GM21529 (cell line): ENCODE measurements at regions not wholly inside any gene's neighbourhood (a gene's known extent, or its start where the extent isn't known, plus 50 kb on each side); places are given as distances from the start of the nearest gene placed in this dataset.
A peak's percentile ranks its signal among the peaks of the same experiment; 100 is the strongest.
"Not testable (repeated sequence)": the region's sequence is repeated elsewhere in the genome, so short reads cannot be mapped to it uniquely, and the experiment has no call there.

ENCODE experiments used
- ATAC-seq: cut with Tn5 transposase; IDR thresholded peaks from one replicate; pipeline ENCODE4 v1.9.1; 2021; ENCODE audit not compliant: unreplicated experiment

DNA sequence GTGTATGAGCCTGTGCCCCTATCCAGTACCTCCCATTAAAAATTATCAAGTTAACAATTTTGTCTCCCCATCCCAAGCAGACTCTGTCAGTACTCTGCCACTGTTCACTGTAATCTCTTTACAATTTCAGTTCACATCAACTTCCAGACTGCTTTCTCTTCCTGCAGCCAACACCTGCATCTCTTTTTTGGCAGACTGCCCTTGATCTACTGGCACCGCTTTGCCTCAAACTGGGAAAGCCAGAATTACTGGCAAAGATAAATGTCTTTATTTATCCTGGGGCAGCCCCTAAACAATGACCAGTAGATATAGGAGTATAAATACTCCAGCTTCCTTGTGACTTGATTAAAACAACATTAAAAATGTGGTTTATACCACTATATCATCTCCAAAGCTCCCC, 494.1 kb downstream of the ZNF385D start:
- ATAC-seq, result no peak

DNA sequence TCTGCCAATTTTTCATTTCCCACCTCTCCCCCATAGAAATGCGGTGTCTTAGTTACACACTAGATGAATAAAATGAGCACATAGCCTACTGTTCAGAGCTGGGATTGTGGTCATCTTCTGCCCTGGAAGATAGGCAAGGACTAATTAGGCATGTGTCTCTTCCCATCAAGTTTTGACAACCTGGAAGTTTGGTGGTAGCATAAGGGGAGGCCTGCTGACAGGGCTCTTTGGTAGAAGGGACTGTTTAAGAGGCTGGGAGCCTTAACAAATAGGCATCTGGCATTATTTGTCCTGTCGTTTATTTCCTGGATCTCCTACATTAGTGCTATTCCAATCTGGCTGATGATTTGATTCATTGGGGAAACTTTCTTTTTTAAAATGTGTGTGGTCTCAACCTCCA, 512.3 kb downstream of the ZNF385D start:
- no peak for ATAC-seq

DNA sequence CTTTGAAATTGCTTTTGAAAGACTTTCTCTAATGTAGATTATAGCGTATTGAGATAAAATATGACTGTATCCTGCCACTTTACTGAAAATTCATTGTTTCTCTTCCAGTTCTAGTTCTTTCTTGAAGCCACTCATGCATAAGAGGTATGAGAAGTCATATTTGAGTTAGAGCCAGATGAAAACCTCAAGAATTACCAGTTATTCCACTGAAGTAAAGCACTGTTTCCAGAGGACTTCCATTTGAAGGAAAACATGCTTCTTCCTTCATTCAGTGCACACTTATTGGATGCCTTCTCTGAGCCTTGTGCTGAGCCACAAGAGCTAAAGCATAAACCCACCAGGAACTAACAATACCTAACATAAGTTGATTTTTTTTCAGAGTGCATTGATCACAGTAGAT, 513.4 kb downstream of the ZNF385D start:
- ATAC-seq, result no peak

DNA sequence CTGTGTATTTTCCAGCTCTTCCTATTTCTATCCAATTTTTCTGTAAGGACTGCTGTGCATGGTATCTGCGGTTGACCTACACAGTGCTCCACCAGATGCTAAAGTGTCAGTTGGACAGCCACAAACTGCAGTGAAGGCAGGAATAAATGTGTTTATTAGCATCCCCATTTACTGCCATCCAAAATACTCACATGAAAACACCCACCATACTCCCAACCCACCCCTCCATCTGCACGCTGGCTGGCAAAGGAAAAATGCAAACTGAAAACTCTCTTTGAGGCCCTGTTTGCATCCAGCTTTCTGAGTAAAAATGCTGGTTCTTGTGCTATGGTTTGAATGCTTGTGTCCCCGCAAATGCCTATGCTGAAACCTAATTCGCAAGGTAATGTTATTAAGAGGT, 515.5 kb downstream of the ZNF385D start:
- ATAC-seq, result no peak

DNA sequence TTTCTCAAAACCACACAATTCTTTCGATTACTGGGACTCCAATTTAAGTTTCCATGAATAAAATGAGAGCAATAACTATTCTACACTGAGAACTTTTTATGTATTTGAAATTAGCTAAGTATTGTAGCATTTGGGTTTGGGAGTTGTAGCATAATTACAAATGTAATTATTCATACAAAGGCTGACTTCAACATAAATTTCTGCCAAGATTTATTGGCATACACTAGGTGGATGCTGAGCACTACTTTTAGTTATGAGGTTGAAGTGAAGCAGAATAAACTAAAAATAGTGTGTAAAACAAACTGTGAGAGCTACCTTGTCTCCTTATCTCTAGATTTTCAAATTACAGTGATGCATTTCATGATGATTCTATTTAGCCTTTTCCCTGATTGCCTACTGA, 516.1 kb downstream of the ZNF385D start:
- no peak for ATAC-seq

DNA sequence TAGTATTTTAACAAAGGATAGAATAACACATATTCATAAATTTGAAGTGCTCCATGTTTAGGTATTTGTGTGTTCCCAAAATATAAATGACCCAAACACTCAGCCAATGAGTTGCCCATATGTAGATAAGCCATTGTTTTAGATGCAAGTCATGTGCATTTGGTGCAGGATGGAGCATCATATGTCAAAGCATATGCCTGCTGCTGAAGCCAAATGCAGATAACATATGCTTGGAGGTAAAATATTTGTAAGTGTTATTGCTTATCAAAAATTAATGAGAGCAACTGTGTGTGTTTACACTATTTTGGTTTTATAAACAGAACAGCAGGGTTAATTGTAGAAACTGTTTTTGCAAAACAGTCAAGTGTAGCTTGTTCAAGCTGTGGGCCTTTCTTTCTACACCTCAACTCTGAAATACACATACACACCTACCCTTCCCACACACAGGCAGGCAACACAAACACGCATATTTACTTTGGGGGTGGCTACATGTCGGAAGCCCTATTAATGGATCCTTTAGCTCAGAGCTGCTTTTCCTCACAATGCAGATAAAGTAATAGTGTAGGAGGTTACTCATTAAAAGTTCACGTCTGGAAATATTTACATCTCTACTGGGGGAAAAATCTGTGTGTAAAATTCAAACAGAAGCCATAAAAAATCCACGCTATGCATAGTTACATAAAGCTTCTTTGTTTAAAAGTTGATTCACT, 521.4 kb downstream of the ZNF385D start:
- ATAC-seq, result no peak

DNA sequence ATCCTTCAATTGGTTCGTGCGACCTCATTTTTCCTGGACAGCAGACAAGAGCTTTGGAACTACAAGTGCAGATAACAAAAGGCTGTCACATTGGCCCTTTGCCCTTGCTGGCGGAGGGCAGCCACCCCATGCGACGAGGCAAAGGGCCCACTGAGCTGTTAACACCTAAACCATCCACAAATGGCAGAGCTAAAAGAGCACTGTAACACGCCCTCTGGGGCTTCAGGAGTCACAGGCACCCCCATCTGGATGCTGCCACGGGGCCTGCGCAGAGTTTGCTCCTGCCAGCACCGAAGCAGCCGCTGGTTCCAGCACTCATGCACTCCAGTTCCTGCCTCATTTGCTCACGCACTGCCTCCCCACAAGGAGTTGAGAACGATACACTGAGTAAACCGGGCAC, 524.9 kb downstream of the ZNF385D start:
- no peak for ATAC-seq

DNA sequence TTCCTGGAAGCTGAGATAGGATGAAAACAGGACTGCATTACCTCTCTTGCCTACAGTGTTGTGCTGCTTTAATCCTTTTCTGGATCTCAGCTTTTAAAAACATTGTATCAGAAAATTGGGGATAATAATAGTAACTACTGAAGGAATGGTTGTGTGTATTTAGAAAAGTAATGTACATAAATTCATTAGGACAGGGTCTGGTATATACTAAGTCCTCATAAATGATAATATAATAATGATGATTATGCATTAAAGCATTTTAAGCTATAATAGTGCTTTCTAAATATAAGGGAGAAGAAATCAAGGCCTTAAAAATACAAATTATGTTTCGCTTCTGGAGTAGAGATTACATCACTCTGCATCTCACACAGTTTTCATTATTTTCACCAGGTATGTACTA, 530.1 kb downstream of the ZNF385D start:
- no peak for ATAC-seq

DNA sequence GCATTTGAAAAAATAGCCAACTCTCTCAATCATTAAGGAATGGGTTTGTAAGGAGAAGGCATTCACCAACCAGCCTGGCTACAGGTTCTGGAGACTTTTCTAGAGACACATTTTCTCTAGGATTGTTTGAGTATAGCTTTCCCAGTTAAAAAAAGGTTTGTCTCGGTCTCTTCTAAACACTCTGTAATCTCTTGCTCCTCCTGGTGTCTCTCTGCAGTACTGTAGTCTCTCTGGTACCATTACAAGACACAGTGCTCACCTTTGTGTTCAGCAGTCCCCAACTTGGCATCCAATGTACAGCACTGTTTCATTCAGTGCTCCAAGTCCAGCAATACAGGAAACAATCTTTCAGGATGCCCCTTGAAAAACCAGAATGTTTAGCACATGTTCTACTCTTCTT, 534.4 kb downstream of the ZNF385D start:
- ATAC-seq, result no peak

DNA sequence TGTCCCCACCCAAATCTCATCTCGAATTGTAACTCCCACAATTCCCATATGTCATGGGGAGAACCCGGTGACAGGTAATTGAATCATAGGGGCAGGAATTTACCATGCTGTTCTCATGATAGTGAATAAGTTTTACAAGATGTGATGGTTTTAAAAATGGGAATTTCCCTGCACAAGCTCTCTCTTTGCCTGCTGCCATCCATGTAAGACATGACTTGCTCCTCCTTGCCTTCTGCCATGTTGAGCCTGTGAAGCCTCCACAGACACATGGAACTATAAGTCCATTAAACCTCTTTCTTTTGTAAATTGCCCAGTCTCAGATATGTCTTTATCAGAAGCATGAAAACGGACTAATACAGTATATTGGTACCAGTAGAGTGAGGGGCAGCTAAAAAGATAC, 546.9 kb downstream of the ZNF385D start:
- not testable (repeated sequence) for ATAC-seq

DNA sequence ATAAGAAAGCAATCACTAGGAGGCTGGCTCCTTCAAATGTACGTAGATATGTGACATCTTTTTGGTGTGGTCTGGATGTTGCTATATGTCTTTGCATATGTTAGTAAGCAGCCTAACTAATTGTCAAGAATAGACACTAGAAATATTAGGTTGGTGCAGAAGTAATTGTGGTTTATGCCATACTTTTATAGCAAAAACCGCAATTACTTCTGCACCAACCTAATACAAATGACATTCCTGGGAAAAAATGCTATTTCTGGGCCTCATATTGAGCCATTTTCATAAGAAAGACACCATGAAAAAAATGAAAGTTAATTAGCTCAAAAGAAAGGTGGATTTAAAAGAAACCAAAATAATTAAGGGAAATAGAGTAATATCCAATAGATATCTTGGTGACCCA, 555.8 kb downstream of the ZNF385D start:
- no peak for ATAC-seq

DNA sequence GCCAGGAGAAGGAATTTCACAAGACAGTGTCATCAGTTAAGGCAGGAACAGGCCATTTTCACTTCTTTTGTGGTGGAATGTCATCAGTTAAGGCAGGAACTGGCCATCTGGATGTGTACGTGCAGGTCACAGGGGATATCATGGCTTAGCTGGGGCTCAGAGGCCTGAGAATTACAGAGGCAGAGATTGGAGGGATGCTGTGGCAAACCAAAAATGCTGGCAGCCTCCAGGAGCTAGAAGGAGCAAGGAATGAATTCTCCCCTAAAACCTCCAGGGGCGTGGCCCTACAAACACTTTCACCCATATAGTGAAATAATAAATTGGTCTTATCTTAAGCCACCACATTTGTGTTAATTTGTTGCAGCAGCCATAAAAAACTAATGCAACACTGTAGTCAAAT, 557.0 kb downstream of the ZNF385D start:
- not testable (repeated sequence) for ATAC-seq

DNA sequence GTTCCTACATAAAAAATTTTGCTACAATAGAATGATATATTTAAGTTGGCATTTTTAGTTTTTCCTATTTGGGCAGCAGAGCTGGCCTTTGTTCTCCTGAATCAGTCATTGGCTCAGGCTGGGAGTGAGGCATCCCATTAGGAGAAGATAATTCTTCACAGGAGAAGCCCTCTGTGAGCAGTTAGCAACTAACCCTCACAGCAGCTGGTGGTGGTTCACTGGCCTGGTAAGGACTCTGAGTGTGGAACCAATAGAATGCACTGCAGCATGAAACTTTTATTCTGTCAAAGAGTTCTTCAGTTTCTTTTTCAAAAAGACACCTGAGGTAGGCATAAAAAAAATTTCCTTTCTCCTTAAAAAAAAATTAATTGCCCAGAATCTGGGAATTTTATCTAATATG, 562.6 kb downstream of the ZNF385D start:
- no peak for ATAC-seq

DNA sequence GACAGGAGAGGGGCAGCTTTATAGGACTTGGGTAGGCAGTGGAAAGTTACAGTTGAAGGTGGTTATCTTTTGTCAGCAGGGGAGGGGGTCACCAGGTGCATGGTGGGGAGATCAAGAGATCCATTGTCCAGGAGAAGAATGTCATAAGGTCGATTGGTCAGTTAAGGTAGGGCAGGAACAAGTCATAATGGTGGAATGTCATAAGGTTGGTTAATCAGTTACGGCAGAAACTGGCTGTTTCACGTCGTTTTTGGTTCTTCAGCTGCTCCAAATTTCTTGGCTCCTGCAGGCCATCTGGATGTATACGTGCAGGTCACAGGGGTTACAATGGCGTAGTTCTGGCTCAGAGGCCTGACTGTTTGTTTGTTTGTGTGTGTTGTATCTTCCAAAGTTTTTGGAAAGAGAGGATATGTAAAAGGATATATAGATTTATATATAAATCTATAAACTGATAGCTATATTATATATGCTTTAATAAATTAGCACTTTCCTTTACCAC, 565.1 kb downstream of the ZNF385D start:
- no peak for ATAC-seq

DNA sequence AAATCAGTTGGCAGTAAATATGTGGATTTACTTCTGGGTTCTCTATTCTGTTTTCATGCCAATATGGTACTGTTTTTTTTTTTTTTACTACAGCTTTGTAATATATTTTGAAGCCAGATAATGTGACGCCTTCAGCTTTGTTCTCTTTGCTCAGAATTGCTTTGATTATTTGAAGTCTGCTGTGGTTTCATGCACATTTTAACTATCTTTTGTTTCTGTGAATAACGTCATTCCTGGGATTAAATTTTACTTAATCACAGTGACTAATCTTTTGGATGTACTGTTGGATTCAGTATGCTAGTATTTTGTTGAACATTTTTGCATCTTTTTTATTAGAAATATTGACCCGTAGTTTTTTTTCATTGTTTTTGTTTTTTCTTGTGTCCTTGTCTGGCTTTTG, 576.5 kb downstream of the ZNF385D start:
- ATAC-seq, result no peak

DNA sequence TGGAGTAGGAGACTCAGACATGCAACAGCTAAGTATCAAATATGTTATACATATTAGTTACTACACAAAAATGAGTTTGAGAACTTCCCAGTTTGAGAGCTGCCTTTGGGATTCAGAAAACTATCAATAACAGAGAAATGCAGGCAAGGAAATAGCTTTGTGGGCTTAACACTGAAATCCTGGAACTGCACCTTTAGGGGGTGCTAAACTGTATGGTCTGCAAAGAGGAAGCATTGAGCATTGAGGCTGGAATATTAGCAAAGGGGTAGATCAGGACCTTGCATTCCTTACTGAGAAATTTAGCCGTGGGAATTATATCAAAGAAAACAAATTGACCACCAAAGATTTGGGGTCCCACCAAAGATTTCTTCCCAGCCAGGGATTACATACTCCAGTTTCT, 580.0 kb downstream of the ZNF385D start:
- ATAC-seq, result peak; percentile 59

DNA sequence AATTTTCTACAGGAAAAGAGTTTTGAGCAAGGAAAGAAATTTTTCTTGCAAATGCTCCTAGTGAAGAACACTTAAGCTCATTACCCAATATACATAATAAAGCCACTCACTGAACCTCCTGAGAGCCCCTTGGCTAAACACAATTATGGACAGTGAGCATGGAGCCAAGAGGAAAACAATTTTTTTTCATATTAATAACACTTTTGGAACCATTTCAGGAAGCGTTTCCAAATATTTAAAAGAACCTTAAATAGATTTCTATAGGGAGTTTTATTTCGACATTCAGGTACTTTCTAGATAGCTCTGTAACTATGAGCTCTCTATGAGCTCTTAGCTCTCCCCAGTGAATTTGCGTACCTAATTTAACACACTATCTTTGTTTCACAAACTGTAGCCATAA, 581.1 kb downstream of the ZNF385D start:
- no peak for ATAC-seq

DNA sequence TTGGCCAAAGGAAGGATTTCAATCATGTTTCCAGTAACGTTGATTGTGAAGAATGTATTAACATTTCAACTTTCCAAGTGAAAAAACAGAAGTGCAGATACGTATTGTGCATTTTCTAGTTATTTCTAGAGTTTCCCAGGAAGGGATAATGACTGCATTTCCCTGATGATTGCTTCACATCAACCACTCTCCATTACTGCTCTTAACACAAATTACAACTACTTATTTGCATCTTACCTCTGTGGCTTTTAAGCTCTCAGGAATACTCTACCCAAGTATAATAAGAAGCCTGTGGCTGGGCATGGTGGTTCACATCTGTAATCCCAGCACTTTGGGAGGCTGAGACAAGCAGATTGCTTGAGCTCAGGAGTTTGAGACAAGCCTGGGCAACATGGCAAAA, 582.5 kb downstream of the ZNF385D start:
- no peak for ATAC-seq

DNA sequence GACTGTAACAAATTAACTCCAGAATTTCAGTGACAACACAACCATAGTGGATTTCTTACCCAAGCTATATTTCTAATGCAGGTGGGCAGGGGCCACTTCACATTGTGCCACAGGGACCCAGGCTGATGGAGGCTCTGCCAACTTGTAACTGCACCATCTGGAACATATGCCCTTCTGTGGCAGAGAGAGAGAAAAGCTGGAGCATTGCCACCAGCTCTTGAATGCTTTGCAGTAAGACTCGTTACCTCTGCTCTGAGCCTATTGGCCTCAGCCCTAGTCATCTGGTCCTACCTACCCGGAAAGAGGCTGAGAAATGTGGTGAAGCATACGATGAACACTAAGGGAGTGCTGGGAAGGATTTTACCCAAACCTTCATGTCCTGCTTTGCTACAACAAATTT, 587.1 kb downstream of the ZNF385D start:
- no peak for ATAC-seq

DNA sequence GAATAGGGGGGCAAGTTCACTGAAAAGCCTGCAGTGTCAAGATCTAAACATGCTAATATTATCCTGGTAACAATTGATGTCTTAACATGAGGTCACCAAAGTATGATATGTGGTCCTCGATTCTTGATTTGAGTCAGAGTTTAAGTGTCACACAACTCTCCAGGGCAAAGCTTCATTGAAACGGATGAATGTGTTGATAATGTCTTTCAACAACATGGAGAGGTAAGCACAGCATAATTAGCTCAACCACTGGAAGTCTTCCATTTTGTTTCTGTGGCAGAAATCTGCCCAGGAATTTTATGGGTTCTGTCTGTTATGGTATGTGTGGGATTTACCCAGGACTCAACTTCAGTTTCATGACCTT, 591.5 kb downstream of the ZNF385D start:
- no peak for ATAC-seq

DNA sequence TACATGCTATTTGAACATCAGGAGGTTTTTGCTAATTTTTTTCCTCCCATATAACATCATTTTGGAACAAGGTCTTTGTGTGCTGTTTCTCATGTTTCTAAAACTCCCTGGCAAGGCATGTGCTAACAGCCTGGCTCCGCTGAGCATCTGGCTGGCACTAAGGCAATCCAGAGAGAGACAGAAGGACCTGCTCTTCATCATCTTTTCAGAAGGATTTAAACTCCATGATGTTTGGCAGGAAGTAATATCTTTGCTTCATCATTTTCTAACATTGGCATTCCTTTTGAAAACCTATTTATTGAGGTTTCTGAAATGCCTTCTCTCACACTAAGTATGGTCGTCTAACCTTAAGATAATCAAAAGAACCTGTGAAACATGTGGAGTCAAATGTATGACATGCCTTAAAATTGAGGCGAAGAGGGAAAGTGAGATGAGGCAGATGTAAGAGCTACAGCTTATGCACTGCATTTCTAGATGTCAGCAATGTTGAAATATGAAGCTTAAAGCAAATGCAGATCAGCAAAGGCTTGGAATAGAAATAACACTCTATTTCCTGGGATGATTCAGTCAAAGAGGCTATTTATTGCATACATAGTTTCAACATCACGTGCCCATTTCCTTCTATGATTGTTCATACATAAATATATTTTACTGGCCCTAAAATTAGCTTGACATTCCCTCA, 592.0 kb downstream of the ZNF385D start:
- no peak for ATAC-seq

DNA sequence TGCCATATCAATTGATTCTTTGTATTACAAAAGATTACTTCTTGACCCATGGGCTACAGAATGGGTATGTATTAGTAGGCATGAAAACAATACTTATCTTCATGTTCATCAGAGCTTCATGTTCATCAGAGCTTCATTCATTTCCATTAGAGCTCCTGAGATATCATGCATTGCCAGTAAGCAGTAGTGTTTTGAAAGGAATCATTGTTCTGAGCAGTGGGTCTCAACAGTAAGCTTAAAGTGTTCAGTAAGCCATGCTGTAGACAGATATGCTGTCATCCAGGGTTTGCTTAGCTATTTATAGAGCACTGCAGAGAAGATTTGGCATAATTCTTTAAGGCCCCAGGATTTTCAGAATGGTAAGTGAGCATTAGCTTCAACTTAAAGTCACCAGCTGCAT, 596.1 kb downstream of the ZNF385D start:
- ATAC-seq, result no peak

DNA sequence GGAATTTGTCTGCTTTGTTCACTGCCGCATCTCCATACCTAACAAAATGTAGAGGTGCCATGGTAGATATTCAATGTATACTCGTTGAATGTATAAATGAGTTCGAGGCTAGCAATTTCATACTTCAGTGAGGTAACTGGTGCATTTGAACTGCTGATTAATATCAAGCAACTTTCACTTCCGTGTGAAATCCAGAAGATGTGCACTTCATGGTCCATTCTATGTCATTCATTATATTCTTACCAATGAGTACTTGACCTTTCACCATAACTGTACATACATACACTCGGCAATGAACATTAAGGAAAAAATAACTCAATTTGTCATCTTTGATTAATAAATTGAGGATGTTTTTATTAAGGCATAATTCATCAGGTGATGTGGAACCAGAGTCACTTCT, 598.5 kb downstream of the ZNF385D start:
- ATAC-seq, result peak; percentile 47
